PC-3 (cell line): ENCODE measurements at regions not wholly inside any gene's neighbourhood (a gene's known extent, or its start where the extent isn't known, plus 50 kb on each side); places are given as distances from the start of the nearest gene placed in this dataset.

Experiments used
- ATAC-seq: fragments of 200-7000 bp; cut with Tn5 transposase; 2 replicates; pipeline ENCODE4 v1.9.1; 2020; ENCODE audit warnings: mild to moderate bottlenecking, moderate library complexity
- BruUV-seq: library from RNA; stranded (reverse); fragments of 400-500 nt; replicated peaks from 2 replicates; lab custom pipeline; 2021; lab: Mats Ljungman, UMichigan
- CTCF ChIA-PET: fragments of 300-600 bp; sonication (Branson Sonifier 250); formaldehyde crosslinking; loops from one replicate; lab custom pipeline; 2022; ENCODE audit warnings: antibody characterized with exemption; lab: Charles Lee
- POLR2A ChIA-PET: fragments of 300-600 bp; sonication (Branson Sonifier 250); formaldehyde crosslinking; loops from one replicate; lab custom pipeline; 2022; ENCODE audit warnings: antibody characterized with exemption; ENCODE audit not compliant: unreplicated experiment; lab: Charles Lee
- DNase-seq: peaks from one replicate; pipeline ENCODE4 v3.0.0-alpha.2; 2015
- H2AFZ ChIP-seq: fragments of 300-600 bp; sonication (generic); 2 replicates; pipeline ENCODE4 v1.6.0; 2016; ENCODE audit warnings: antibody characterized with exemption, low read length
- H3F3A ChIP-seq: fragments of 300-600 bp; sonication (generic); one replicate; pipeline ENCODE4 v1.6.0; 2017; ENCODE audit warnings: antibody characterized with exemption, low read length, control low read depth, mild to moderate bottlenecking; ENCODE audit not compliant: unreplicated experiment
- H3K27ac ChIP-seq: fragments of 300-600 bp; sonication (generic); 2 replicates; pipeline ENCODE4 v1.5.1; 2016; ENCODE audit warnings: mild to moderate bottlenecking, low read length
- H3K27me3 ChIP-seq: fragments of 300-600 bp; sonication (generic); 2 replicates; pipeline ENCODE4 v1.6.1; 2016; ENCODE audit warnings: low read length, mixed read lengths
- H3K36me3 ChIP-seq: fragments of 300-600 bp; sonication (generic); 2 replicates; pipeline ENCODE4 v1.6.1; 2016; ENCODE audit warnings: low read depth, mixed run types, low read length, mixed read lengths
- H3K4me1 ChIP-seq: fragments of 300-600 bp; sonication (generic); 2 replicates; pipeline ENCODE4 v1.5.1; 2016; ENCODE audit warnings: low read length; ENCODE audit not compliant: insufficient read depth
- H3K4me2 ChIP-seq: fragments of 300-600 bp; sonication (generic); 2 replicates; pipeline ENCODE4 v1.6.0; 2016; ENCODE audit warnings: low read length
- H3K4me3 ChIP-seq: fragments of 300-600 bp; sonication (generic); 2 replicates; pipeline ENCODE4 v1.5.1; 2016; ENCODE audit warnings: mild to moderate bottlenecking, low read length, mixed read lengths
- H3K79me2 ChIP-seq: fragments of 300-600 bp; sonication (generic); 2 replicates; pipeline ENCODE4 v1.6.1; 2017; ENCODE audit warnings: low read length, mixed read lengths
- H3K9ac ChIP-seq: fragments of 300-600 bp; sonication (generic); 2 replicates; pipeline ENCODE4 v1.6.0; 2016; ENCODE audit warnings: mild to moderate bottlenecking, low read length
- H3K9me2 ChIP-seq: fragments of 300-600 bp; sonication (generic); replicated peaks from 2 replicates; pipeline ENCODE4 v1.6.1; 2016; ENCODE audit warnings: mixed run types, low read length, mixed read lengths
- H3K9me3 ChIP-seq: fragments of 300-600 bp; sonication (generic); 2 replicates; pipeline ENCODE4 v1.6.1; 2016; ENCODE audit warnings: low read length, mixed read lengths
- H4K20me1 ChIP-seq: fragments of 300-600 bp; sonication (generic); 2 replicates; pipeline ENCODE4 v1.6.1; 2016; ENCODE audit warnings: low read length, mixed read lengths
- CTCF ChIP-seq: fragments of 300-600 bp; sonication (generic); conservative IDR thresholded peaks from 2 replicates; pipeline ENCODE4 v1.5.1; 2017; ENCODE audit warnings: antibody characterized with exemption, low read depth, mild to moderate bottlenecking, low read length
- EZH2 ChIP-seq: fragments of 300-600 bp; sonication (generic); IDR thresholded peaks from one replicate; pipeline ENCODE4 v1.6.1; 2017; ENCODE audit warnings: antibody characterized with exemption, mild to moderate bottlenecking, low read length; ENCODE audit not compliant: unreplicated experiment
- EZH2phosphoT487 ChIP-seq: fragments of 300-600 bp; sonication (generic); IDR thresholded peaks from 2 replicates; pipeline ENCODE4 v1.6.1; 2018; ENCODE audit warnings: mild to moderate bottlenecking, antibody characterized with exemption, low read length, borderline replicate concordance
- intact Hi-C: fragments of 100-400 bp; cut with micrococcal nuclease; formaldehyde crosslinking; loops from 2 replicates; pipeline ENCODE4 v1.9.0; 2023

GRCh38 chr2:52536929-52537460 lies 1230.6 kb upstream of the CHAC2 start:
- Histone ChIP-seq H3K9me3 (no peaks in the 10 kb centered on the region), H3K27me3 (no peaks in the 10 kb centered on the region), H3K79me2 (no peaks in the 10 kb centered on the region), H3K4me2 (no peak overlapping the region), H3K27ac (no peak overlapping the region), H3F3A (no peaks in the 10 kb centered on the region), H3K9ac (no peak overlapping the region), H3K4me3 (no peak overlapping the region), H3K9me2 (no peaks in the 10 kb centered on the region), H3K36me3 (no peaks in the 10 kb centered on the region), H4K20me1 (no peaks in the 10 kb centered on the region), H2AFZ (no peak overlapping the region), H3K4me1 (no peaks in the 10 kb centered on the region)
- POLR2A ChIA-PET, result no interaction called here
- ATAC-seq (peak; percentile 87), DNase-seq (peak; percentile 13)
- no TSS peak for BruUV-seq
- intact Hi-C loops, result no loop called here
- TF ChIP-seq EZH2phosphoT487, result no peak
- CTCF ChIA-PET, result no interaction called here

GRCh38 chr2:52532956-52533355 lies 1234.6 kb upstream of the CHAC2 start:
- intact Hi-C loops, result no loop called here
- BruUV-seq, result no TSS peak

GRCh38 chr2:52526735-52527134 lies 1240.9 kb upstream of the CHAC2 start:
- Histone ChIP-seq H4K20me1 (no peaks in the 10 kb centered on the region), H3K4me1 (no peaks in the 10 kb centered on the region), H3K4me3 (no peak overlapping the region), H3K79me2 (no peaks in the 10 kb centered on the region), H3K4me2 (no peak overlapping the region), H3K9me2 (no peaks in the 10 kb centered on the region), H3F3A (no peaks in the 10 kb centered on the region), H3K9me3 (no peaks in the 10 kb centered on the region), H2AFZ (no peak overlapping the region), H3K27ac (no peak overlapping the region), H3K27me3 (no peaks in the 10 kb centered on the region), H3K36me3 (no peaks in the 10 kb centered on the region), H3K9ac (no peak overlapping the region)
- ATAC-seq (no peak), DNase-seq (no peak)
- intact Hi-C loops, result no loop called here
- ChIA-PET CTCF (no interaction called here), POLR2A (no interaction called here)
- BruUV-seq, result no TSS peak
- no peak for TF ChIP-seq EZH2
- TF ChIP-seq CTCF, result no peak
- no peak for TF ChIP-seq EZH2phosphoT487

More at GRCh38 chr2:52532956-52533355, 1234.6 kb upstream of the CHAC2 start:
- no peaks in the 10 kb centered on the region for H3K27me3 ChIP-seq
- no peaks in the 10 kb centered on the region for H3K4me1 ChIP-seq
- no peak overlapping the region for H3K4me3 ChIP-seq
- no peaks in the 10 kb centered on the region for H3K79me2 ChIP-seq
- H3K9me3 ChIP-seq, result no peaks in the 10 kb centered on the region
- ChIA-PET CTCF (interaction anchor here (0.6 kb wide), 1 partner anchor 124 kb away, joined by 4 read pairs; no protein-coding TSS in a partner anchor), POLR2A (no interaction called here)
- no peaks in the 10 kb centered on the region for H4K20me1 ChIP-seq
- no peak overlapping the region for H3K9ac ChIP-seq
- no peak overlapping the region for H3K27ac ChIP-seq
- H3K4me2 ChIP-seq, result no peak overlapping the region
- H3K36me3 ChIP-seq, result no peaks in the 10 kb centered on the region
- TF ChIP-seq EZH2 (no peak), CTCF (no peak), EZH2phosphoT487 (no peak)
- H3K9me2 ChIP-seq, result no peaks in the 10 kb centered on the region
- no peaks in the 10 kb centered on the region for H3F3A ChIP-seq
- H2AFZ ChIP-seq, result no peak overlapping the region
- ATAC-seq (no peak), DNase-seq (no peak)
